ENCODE measurements at regions not wholly inside any gene's neighbourhood (a gene's known extent, or its start where the extent isn't known, plus 50 kb on each side); places are given as distances from the start of the nearest gene placed in this dataset.

- no peak for DNase-seq (ENCODE audit: insufficient read length, low spot score, missing footprints)
- H3K4me2 ChIP-seq (ENCODE audit: insufficient read depth, low read length): no peak overlapping the region
- no peaks in the 10 kb centered on the region for H3K9me3 ChIP-seq (ENCODE audit: low read depth, low read length)
- H4K20me1 ChIP-seq (ENCODE audit: insufficient read depth, low read length): no peaks in the 10 kb centered on the region
- TF ChIP-seq CTCF (IDR thresholded peaks at IDR 0.05; ENCODE audit: extremely low read depth, low read depth, low read length): no peak
- H3K4me3 ChIP-seq (ENCODE audit: insufficient read depth, low read length): no peak overlapping the region
- no peak overlapping the region for H3K27ac ChIP-seq (ENCODE audit: low read depth, low read length)
- H3K36me3 ChIP-seq (ENCODE audit: insufficient read depth, low read length): no peaks in the 10 kb centered on the region
- no peak overlapping the region for H2AFZ ChIP-seq (ENCODE audit: low read length)
- H3K27me3 ChIP-seq (ENCODE audit: insufficient read depth, low read length): peaks cover 3% of the 10 kb centered on the region
- H3K4me1 ChIP-seq (ENCODE audit: insufficient read depth, low read length): no peaks in the 10 kb centered on the region
- H3K79me2 ChIP-seq (ENCODE audit: insufficient read depth, low read length): no peaks in the 10 kb centered on the region
Measured at GRCh38 chr6:4188801-4189200, 53.4 kb upstream of the ECI2 start.

- Histone ChIP-seq H3K4me2 (ENCODE audit: insufficient read depth, low read length) (no peak overlapping the region), H3K79me2 (ENCODE audit: insufficient read depth, low read length) (no peaks in the 10 kb centered on the region), H4K20me1 (ENCODE audit: insufficient read depth, low read length) (no peaks in the 10 kb centered on the region), H2AFZ (ENCODE audit: low read length) (no peak overlapping the region), H3K27me3 (ENCODE audit: insufficient read depth, low read length) (peaks cover 6% of the 10 kb centered on the region), H3K27ac (ENCODE audit: low read depth, low read length) (no peak overlapping the region), H3K4me1 (ENCODE audit: insufficient read depth, low read length) (no peaks in the 10 kb centered on the region), H3K9me3 (ENCODE audit: low read depth, low read length) (no peaks in the 10 kb centered on the region), H3K36me3 (ENCODE audit: insufficient read depth, low read length) (no peaks in the 10 kb centered on the region), H3K4me3 (ENCODE audit: insufficient read depth, low read length) (no peak overlapping the region)
- no peak for DNase-seq (ENCODE audit: insufficient read length, low spot score, missing footprints)
- TF ChIP-seq CTCF (IDR thresholded peaks at IDR 0.05; ENCODE audit: extremely low read depth, low read depth, low read length): no peak
Measured at GRCh38 chr6:4187480-4187879, 52.1 kb upstream of the ECI2 start.

DNA sequence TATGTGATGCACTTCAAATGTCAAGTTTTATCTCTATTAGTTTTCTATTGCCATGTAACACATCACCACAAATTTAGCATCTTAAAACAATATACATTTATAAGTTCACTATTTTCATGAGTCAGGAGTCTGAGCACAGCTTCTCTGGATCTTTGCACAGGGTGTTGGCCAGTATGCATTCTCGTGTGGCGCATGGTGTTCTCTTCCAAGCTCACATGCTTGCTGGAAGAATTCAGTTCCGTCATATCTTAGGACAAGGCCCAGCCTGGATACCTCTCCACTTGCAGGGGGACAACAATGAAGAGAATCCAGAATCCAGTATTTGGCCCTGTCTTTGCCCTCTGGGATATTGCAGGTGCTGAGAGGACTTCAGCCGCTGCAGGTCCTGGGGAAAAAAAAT lies 51.0 kb upstream of the ECI2 start:
- no peak overlapping the region for H3K4me2 ChIP-seq (ENCODE audit: insufficient read depth, low read length)
- no peaks in the 10 kb centered on the region for H3K36me3 ChIP-seq (ENCODE audit: insufficient read depth, low read length)
- no peak overlapping the region for H2AFZ ChIP-seq (ENCODE audit: low read length)
- no peak for DNase-seq (ENCODE audit: insufficient read length, low spot score, missing footprints)
- H3K27me3 ChIP-seq (ENCODE audit: insufficient read depth, low read length): peaks cover 10% of the 10 kb centered on the region
- TF ChIP-seq CTCF (IDR thresholded peaks at IDR 0.05; ENCODE audit: extremely low read depth, low read depth, low read length): no peak
- H3K9me3 ChIP-seq (ENCODE audit: low read depth, low read length): no peaks in the 10 kb centered on the region
- no peaks in the 10 kb centered on the region for H3K79me2 ChIP-seq (ENCODE audit: insufficient read depth, low read length)
- H3K4me3 ChIP-seq (ENCODE audit: insufficient read depth, low read length): no peak overlapping the region
- H3K27ac ChIP-seq (ENCODE audit: low read depth, low read length): no peak overlapping the region
- no peaks in the 10 kb centered on the region for H3K4me1 ChIP-seq (ENCODE audit: insufficient read depth, low read length)
- H4K20me1 ChIP-seq (ENCODE audit: insufficient read depth, low read length): no peaks in the 10 kb centered on the region

DNA sequence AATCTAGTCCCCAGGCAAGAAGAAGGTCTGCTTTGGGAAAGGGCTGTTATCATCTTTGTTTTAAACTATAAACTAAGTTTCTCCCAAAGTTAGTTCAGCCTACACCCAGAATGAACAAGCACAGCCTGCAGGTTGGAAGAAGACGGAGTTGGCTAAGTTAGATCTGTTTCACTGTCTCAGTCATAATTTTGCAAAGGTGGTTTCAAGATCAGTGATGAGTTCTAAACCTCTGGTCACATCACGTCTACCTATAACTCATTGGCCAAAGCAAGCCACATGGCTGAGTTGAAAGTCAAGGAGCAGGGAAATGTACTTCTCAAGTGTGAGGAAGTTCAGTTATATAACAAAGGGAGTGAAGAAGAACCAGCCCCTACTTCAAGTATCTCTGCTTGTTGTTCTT lies 50.5 kb upstream of the ECI2 start:
- no peak overlapping the region for H3K27ac ChIP-seq (ENCODE audit: low read depth, low read length)
- H3K79me2 ChIP-seq (ENCODE audit: insufficient read depth, low read length): no peaks in the 10 kb centered on the region
- TF ChIP-seq CTCF (IDR thresholded peaks at IDR 0.05; ENCODE audit: extremely low read depth, low read depth, low read length): no peak
- no peaks in the 10 kb centered on the region for H3K9me3 ChIP-seq (ENCODE audit: low read depth, low read length)
- H3K4me2 ChIP-seq (ENCODE audit: insufficient read depth, low read length): no peak overlapping the region
- no peaks in the 10 kb centered on the region for H3K4me1 ChIP-seq (ENCODE audit: insufficient read depth, low read length)
- no peak overlapping the region for H3K4me3 ChIP-seq (ENCODE audit: insufficient read depth, low read length)
- peaks cover 10% of the 10 kb centered on the region for H3K27me3 ChIP-seq (ENCODE audit: insufficient read depth, low read length)
- H2AFZ ChIP-seq (ENCODE audit: low read length): no peak overlapping the region
- DNase-seq (ENCODE audit: insufficient read length, low spot score, missing footprints): no peak
- H3K36me3 ChIP-seq (ENCODE audit: insufficient read depth, low read length): no peaks in the 10 kb centered on the region
- H4K20me1 ChIP-seq (ENCODE audit: insufficient read depth, low read length): no peaks in the 10 kb centered on the region
